GM18508 (cell line): ENCODE measurements at regions not wholly inside any gene's neighbourhood (a gene's known extent, or its start where the extent isn't known, plus 50 kb on each side); places are given as distances from the start of the nearest gene placed in this dataset.

ENCODE experiments used
- ATAC-seq: cut with Tn5 transposase; IDR thresholded peaks from one replicate; pipeline ENCODE4 v1.9.1; 2021; ENCODE audit warnings: moderate number of reproducible peaks; ENCODE audit not compliant: insufficient read depth, unreplicated experiment

DNA sequence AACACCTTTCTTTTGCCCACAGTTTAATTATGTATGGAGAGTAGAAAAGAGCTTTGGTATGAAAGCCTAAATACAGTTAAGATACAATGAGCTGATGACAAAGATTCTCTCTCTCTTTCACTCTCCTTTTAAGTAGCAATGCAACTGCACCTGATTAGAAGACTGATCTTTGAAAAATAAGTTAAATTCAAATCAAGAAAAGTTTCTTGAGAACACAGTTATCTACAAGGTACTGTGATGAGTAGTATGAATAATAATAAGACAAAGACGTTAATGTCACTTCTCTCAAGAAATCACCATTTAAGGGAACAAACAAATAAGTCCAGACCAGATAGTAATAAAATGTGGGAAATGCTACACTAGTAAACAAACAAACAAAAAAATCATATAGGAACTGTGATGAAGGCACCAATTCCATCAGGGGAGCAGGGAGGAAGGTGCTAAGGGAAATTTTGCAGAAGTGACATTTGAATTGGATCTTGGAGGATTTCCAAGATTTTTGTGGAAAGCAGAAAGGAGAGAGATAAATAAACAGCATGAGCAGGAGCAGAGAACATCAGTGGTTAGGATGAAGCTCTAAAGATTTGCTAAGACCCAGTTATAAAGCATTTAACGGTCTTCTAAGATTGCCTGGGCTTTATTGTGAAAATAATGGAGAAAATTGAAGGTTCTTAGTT is 65.2 kb upstream of the STK38L start:
- no peak for ATAC-seq

DNA sequence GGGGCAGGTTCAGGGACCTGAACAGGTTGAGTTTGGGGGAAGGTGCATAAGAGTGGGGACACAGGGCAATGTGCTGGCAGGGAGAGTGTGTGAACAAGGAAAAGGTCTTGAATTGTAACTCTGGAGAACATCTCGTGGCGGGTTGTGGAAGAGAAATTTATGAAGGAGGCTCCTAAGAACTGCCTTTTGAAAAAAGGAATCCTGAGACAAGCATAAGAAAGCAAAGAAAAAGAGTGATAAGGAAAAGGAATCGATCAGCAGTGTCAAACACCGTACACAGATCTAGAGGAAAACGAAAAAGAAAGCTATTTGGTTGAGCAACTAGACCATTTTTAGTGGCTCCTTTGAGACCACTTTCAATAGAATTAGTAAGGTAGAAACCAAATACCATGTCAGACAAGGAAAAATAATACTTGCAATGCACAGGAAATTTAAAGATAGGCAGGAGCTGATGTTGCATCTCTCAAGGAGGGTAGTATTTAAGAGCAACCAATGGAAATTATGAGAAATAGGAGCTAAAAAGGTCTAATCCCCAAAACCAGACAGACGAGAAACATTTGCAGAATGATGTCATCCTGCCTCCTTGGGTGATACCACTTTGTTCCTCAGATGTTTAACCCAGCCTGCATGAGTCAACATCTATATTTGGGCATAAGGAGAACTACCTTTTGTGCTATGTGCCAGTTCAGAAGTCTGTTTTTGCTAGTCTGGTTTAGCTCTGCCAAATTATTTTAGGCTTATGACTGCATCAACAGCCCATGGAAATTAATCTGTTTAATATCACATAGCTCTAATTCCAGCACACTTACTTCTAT is 64.5 kb upstream of the STK38L start:
- ATAC-seq: peak; percentile 87

DNA sequence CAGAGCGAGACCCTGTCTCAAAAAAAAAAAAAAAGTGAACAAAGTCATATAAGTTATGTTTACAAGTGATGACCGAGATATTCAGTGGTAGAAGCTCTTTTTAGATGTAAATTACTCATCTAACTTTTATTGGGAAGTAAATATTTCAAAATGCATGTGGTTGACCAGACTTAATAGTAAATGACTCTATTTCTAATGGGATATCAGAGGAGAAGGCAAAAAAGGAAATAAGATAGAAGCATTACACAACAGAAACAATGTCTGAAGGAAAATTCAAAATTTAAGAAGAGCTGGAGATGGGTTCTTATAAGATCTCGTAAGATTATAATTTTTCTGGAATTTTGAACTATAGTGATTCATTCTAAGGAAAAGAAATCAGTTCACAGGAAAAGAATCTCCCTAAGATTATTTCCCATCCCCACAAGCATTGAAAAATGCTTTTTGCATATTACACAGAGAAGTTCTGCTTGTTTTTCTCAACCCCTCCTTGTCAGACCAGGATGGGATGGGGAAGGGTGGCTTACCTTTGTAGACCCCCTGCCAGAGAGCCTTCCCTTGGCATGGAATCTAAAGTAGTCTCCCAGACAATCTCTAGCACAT is 63.1 kb upstream of the STK38L start:
- ATAC-seq: no peak

DNA sequence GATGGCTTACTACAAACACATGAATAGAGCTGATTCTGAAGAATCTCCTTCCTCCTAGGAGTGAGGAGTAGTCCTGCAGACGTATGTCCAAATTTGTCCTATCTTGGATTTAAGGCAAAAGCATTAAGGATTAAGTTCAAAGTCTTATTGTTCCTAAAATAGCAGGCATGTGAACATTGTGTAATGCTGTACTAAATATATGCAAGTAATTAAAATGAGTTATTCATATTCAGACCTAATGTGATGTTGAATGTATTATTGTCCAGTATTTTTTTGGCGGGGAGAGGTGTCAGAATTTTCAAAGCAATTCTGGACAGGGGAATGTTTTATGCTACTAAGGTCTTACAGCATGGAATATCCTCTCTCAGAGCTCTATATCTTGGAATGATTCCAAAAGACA is 60.7 kb upstream of the STK38L start:
- no peak for ATAC-seq

DNA sequence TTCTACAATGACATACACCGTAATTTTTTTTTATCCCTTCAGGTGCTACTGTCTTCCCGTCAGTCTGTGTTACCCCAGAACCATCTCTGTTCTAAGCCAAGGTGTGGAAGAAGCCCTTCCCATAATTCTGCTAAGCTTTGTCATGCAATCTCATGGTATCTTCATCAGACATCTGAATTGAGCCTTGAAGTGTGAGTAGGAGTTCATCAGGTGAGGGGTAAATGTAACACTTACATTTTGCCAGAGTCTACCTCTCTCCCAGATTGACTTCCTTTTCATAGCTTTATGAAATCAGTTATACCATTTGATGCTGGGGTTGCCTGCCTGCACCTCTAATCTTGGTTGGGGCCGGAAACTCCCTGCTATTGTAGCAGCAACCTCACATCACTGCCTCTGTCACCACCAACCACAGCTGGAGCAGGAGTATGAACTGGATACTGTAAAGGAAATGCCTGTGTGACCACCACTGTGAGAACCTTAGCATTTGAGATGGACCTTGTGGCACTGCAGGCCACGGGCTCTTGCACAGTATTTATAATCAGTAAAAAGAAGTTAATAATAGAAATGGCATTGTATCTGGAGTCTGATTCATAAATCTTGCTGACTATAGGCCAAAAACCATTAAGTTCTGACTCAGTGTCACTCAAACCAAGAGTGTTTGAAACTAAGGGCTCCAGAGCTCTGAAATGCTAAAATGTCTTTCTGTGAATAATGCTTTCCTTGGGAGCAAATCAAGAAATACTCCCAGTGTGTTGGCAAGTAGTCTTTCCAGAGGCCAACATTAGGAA is 58.7 kb upstream of the STK38L start:
- ATAC-seq: peak; percentile 71

DNA sequence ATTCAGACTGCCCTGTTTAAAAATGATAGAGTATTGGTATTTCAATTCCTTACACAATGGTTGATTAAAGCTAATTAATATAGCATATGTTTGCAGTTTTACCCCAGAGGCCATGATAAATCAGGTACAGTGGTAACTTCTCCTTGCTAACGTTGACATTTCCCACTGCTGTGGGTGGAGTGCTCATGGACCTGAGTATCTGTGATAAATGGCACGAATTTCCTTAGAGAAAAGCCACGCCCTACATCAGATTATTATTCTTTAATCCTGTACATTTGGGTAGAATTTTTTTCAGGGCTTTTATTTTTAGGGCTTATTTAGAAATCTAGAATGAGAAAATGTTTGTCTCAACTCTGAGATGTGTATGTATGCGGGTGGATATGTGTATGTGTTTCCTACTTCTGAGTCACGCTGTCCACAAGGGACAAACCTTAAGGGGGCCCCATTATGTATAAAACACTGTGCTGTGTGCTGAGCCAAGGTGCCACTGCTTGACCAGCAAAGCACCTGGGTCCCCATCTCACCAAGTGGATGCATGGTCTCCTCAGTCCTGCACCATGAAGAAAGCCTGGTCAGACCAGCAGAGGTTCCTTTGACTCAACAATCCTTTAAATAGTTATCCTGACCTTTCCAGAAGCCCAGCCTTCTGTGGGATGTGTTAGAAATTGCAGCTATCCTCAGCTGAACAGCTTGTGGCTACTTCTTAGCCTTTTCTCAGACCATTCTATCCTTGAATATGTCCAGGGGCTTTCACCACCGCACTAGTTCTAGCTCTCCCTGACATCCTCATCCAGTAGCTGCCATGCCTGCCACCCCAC is 57.9 kb upstream of the STK38L start:
- no peak for ATAC-seq

DNA sequence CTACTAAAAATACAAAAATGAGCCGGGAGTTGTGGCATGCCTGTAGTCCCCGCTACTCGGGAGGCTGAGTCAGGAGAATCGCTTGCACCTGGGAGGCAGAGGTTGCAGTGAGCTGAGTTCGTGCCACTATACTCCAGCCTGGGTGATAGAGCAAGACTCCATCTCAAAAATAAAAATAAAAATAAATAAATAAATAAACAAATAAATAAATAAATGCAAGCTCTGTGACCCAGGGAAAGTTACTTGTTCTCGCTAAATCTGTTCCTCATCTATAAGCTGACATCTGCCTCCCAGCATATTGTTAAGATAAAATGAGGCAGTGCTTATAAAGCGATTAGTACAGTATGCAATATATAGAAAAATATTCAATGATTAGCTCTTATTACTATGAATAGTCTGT is 56.4 kb upstream of the STK38L start:
- no peak for ATAC-seq

DNA sequence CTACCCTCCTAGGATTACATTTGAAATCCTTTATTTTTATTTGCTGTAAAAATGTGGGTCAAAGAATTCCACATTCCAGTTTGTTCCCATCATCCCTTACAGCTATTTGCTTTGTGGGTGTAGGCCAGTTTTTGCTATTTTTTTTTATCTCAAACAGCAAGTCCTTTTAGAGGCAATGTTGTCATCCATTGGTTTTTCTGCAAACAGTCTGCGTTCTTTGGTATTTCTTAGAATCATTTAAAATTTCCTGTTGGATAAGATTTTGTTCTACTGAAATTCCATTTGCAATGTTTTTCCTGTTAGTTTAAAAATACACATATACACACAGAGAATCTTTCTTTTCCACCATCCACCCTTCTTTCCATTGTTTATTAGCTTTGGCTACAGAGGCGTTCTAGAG is 53.3 kb upstream of the STK38L start:
- no peak for ATAC-seq

DNA sequence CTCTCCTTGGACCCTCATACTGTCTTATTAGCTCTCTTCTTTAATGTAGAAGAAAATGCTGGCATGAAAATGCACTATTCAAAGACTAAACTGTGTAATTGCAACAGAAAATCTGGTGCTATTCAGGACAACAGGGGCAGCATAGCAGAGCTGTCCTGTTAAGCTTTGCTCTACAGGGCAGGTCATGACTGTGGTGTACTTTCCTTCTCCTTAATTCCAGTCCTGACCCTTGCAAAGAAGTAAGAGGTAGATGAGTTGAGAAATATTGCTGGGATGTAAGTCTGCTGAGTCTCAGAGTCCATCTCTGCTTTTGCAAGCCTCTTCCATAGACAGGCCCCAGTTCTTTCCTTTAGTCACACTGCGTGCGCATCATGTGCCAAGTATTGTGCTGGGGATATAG is 52.6 kb upstream of the STK38L start:
- ATAC-seq: no peak

DNA sequence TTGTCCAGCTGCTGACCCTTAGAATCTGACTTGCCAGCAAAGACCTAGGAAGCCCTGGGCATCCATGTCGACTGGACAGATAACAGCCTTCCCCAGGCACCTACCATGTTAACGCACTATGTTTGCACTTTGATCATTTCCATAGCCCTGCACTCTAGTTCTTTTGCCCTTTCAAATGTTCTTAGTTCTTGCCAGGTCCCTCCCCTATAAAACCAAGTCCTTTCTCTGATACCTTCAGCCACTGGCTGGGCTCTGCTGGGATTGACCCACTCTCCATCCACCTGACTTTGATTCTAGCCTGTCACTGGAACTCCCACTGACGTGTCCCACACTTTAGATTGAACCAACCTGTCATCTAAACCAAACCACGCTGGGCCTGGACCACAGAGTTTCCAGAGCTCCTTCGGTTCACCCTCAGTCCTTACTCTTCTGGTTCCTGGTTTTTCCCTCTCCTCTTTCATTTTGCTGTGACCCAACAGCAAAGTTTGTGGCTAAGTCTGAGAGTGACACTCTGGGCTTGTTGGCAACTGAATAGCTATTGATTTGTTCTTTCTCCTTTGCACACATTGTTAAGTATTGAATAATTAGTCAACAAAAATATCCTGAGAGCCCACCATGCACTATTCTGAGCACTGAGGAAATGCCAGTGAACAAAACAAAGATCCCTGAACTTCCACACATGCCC is 51.8 kb upstream of the STK38L start:
- no peak for ATAC-seq

DNA sequence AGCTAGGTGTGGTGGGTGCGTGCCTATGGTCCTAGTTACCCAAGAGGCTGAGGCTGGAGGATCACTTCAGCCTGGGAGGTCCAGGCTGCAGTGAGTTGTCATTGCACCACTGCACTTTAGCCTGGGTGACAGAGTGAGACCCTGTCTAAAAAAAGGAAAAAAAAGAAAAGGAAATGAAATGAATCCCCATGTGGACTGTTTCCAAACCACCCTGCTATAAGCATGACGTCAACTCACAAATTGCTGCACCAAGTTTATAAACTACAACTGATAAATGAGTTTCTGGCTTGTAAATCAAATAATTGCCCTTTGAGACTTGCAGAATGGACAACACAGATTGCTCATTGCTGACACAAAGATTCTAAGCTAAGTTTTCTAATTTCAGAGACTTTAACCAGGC is 51.0 kb upstream of the STK38L start:
- ATAC-seq: no peak

DNA sequence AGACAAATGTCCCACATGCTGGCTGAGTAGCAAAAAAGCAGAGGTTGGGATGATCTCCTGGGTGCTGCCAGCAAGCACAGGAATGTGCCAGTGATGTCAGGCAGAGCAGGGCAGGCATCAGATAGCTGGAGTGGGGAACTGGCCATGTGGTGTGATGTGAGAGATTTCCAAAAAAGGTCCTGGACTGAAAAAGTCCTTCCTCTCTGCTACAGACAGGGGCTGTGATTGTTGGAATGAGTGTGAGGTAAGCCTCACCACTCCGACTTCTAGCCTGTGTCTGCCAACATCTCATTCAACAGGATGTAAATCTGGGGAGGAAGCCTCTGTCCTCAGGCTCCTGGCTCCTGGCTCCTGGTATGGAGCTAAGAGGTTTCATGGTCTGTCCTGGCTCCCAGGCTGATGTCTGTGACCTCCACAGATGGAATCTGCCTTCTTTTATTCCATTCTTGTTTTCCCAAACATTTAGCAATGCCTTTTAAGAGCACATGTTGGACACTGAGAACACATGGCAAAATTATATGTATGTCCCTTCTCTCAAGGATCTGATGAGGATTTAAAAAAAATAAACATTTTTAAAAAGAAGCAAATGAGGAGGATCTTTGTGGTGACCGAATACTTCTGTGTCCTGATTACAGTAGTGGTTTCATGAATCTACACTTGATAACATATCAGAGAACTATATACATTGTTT is 50.1 kb upstream of the STK38L start:
- ATAC-seq: no peak
